ENCODE measurements at regions not wholly inside any gene's neighbourhood (a gene's known extent, or its start where the extent isn't known, plus 50 kb on each side); places are given as distances from the start of the nearest gene placed in this dataset.
"Not testable (repeated sequence)": the region's sequence is repeated elsewhere in the genome, so short reads cannot be mapped to it uniquely, and the experiment has no call there.

DNA sequence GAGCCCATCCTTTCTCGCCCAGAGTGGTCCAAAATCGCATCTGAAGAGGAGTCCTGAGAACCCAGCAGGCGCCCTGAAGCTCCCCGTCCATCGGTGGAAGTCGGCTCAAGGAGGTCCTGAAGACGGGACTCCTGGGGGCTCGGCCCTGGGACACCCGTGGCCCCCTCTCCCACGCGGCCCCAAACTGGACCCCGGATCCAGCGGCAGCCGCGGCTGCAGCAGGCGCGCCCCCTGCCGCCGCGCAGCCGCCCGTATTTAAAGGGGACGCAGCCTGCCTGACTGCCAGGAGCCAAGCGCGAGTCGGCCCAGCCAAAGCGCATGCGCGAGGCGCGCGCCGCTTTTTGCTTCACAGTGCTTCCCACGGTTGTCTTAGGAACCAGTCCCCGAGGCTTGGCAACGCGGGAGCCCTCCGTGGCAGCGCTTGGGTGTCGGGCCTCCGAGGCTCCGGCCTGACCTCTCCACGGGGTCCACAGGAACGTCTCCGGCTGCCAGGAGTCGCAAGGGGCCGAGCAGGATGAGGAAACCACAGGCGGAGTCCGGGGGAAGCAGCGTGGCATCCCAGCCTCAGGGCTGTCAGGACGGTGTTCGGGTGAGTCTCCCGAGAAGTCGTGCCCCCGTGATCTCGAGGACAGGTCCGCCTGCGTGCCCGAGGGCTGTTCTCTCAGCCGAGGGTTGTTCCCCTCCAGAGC, 691.6 kb downstream of the KCNJ18 start:
- TF ChIP-seq POLR2A, CTCF (IDR thresholded peaks at IDR 0.05): not testable (repeated sequence)
